SW 1271 (cell line): ENCODE measurements at regions not wholly inside any gene's neighbourhood (a gene's known extent, or its start where the extent isn't known, plus 50 kb on each side); places are given as distances from the start of the nearest gene placed in this dataset.
"Not testable (repeated sequence)": the region's sequence is repeated elsewhere in the genome, so short reads cannot be mapped to it uniquely, and the experiment has no call there.

ENCODE experiments used
- DNase-seq, 2 experiments: peaks; one replicate each; lab custom pipeline; 2025; lab: John Stamatoyannopoulos, UW

DNA sequence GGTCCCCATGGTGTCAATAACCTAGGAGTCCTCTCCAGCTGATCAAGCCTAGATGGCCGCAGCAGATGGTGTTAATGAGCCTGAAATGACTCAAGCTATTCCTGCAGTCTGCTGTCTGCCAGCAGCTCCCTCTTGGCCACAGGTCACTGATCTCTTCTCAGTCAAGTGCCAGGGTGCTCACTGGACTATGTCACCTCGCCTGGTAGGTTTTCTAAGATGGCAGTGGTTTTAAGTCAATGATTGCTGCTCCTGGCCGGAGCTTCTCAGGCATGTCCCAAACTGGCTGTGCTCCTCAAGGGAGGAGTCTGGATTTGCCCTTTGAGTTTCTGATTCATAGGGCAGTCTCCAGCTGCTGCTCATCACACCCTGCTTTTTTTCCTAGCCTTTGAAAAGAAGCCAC, 58.6 kb upstream of the SHISA6 start:
- no peak for DNase-seq

DNA sequence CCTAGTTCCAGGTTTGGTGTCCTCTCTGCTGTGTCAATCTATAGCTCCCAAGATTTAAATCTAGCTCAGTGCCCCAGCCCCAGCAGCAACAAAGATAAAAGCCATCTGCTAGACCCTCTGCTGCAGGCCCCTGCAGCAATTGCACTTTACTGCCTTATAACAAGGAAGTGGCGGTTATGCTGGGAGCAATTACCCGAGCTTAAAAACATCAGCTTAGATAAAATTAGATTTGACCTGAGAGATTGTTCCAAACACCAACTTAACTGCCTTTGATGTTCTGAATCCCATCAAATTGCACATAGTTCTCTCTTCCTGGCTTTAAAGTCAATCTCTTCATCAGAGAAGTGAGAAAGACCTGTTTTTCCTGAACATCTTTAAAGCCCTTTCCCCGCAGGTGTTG, 62.4 kb upstream of the SHISA6 start:
- DNase-seq: no peak

DNA sequence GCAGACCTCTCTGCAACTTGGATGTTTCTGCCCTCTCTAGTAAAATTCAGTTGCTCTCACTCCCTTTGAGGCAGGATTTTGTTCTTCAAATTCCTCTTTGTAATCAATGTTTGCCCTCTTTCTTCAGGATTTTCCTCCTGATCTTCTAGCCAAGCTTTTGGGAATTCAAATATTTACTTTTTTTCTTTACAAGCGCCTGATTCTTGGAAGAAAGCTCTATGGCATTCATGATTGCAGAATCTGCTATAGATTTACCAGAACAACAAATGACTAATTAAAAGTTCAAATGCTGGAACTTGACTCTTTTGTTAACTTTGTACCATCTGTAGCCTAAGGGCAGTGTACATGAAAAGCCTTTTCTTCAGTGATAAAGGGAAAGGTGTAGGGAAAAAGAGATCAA, 63.7 kb upstream of the SHISA6 start:
- no peak for DNase-seq

DNA sequence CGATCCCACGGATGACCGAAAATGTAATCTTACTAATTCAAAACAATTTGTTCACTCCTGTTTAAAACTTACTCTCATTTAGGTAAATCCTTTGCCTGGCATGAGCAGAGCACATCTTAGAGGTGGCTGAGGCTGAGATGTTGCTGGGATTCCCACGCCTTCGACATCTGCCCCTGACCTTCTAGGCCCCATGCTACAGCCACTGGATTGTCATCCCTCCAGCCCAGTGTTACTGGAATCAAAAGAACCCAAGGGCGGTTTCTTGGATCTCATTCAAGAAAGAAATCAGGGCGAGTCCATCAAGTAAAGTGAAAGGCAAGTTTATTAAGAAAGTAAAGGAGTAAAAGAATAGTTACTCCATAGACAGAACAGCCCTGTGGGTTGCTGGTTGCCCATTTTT, 64.5 kb upstream of the SHISA6 start:
- no peak for DNase-seq

DNA sequence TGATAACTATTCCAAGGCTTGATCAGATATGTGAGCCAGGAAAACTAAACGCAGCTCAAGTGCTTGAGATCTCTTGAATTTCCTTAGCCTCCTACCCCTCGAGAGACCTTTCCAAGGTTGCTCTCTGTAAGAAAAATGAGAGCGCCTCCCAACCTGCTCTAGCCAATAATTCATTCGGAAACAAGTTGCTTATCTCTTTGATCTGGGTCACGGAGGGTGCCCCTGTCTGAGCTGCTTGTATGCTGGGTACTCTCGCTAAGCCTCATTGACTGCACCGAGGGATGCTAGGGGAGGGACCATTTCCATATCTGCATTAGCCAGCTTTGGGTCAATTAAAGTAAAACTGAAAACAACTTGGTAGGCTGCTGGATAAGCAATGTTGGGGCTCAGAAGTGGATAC, 70.1 kb upstream of the SHISA6 start:
- no peak for DNase-seq

DNA sequence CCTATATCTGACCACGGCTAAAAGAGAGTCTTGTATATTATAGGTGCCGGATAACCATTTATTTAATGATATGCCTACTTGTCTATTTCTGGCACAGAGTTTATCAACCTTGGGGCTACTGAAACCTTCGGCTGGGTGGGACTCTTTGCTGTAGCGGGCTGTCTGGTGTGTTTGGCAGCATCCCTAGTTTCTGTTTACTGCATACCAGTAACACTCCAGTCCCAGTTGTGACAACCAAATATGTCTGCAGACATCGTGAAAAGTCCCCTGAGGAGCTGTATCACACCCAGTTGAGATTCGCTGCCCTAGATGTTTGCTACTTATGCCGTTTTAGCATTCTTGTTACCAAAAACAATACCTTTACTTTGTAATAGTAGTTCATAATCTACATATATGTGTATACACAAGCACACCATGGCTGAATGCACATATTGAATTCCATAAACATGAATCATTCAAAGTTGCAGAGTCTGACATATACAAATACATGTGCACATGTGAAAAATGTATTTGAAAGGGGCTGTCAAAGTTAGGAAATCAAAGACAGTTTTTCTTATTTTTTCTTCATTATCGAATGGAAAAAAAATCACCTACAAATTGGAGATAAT, 89.1 kb upstream of the SHISA6 start:
- DNase-seq: no peak

DNA sequence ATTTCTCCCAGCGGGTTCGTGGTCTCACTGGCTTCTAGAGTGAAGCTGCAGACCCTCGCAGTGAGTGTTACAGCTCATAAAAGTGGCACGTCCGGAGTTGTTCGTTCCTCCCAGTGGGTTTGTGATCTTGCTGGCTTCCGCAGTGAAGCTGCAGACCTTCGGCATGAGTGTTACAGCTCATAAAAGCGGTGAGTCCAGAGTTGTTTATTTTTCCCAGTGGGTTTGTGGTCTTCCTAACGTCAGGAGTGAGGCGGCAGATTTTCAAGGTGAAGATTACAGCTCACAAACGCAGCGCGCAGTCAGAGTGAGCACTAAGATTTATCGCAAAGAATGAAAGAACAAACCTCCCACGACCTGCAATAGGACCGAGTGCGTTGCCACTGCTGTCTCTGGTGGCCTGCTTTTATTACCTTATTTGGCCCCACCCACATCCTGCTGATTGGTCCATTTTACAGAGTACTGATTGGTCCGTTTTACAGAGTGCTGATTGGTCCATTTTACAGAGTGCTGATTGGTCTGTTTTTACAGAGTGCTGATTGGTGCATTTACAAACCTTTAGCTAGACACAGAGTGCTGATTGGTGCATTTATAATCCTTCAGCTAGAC, 90.0 kb upstream of the SHISA6 start:
- not testable (repeated sequence) for DNase-seq

DNA sequence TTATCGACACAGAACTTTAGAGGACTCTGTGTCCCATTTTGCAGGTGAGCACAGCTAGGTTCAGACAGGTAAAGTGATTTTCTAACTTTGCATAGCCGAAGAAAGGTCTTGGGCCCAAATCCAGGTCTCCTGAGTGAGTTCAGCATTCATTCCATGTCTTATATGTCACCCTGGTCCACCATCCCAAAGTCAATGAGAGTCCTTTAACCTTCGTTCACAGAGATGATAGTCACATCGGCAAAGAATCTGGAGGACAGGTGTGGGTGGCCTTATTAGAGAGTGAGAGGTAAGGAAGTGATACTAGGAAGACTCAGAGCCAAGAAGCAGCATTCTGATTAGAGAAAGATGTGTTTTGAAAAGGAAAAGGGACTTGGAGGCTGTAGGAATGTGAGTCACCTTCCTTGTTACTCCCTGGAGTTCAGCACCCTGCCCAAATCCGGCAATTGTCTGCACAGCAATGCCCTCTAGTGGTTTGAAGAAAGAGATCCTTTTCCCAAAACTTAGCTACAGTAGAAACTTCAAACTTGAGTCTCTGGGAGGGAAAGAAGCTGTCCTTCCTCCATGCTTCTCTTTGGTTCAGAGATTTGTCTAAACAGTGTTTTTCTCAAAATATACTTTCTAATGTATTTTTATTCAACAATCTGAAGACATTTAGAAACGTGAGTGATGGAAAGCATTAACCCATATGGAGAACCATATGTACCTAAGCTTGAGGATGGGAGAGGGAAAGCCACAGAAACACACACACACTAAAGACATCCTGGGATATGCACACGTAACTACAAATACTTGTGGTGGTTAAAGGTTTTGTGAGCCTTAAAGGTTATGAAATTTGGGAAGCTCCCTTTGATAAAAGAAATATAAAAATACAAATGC, 96.4 kb upstream of the SHISA6 start:
- peak in 1 of 2 experiments; percentile 21 for DNase-seq

DNA sequence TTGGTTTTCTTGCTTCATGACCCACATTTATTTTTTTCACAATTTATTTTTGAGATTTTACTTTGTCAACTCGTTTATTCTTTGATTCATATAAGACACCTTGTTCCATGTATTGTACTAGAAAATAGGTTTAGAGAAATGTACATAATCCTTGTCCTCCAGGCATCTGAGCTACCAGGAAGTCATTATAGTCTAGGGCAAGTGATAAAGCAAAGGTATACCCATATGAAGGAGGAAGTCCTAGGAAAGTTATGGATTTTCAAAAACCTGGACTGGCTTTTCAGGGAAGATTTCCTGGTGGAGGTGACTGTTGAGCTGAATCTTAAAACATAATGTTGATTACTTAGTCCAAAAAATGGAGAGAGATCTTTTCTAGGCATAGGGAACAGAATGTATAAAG, 98.8 kb upstream of the SHISA6 start:
- DNase-seq: no peak

DNA sequence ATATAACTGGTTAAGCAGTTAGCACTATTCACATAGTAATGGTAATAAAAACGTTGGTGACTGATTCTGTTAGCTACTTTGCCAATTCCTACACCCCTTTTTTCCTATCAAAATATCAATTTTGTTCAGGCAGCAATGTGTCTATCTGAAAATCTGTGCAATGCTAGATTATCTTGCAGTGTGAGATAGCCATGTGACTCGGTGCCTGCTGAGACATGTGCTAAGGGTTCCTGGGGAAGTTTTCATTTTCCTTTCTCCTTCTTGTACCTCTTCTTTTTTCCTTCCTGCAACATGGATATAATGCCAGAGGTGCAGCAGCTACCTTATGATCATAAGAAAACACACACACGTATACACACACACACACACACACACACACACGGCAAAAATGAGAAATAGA, 100.5 kb upstream of the SHISA6 start:
- no peak for DNase-seq

DNA sequence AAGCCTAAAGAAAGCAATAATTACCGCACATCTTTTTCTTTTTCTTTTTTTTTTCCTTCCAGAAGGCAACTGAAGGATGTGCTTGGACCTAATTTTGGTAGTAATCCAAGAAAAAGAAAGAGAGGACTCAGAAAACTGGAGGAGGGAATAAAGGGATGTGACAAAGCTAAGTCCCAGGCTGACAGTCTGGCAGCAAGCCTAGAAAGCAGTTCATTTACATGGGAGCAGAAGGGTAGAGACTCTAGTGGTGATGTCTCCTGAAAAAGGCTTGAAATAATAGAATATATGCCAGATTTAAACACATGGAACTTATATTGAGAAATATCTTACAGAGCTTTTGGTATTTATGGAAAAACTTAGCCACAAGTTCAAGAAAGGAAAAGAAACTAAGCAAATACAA, 101.0 kb upstream of the SHISA6 start:
- no peak for DNase-seq

DNA sequence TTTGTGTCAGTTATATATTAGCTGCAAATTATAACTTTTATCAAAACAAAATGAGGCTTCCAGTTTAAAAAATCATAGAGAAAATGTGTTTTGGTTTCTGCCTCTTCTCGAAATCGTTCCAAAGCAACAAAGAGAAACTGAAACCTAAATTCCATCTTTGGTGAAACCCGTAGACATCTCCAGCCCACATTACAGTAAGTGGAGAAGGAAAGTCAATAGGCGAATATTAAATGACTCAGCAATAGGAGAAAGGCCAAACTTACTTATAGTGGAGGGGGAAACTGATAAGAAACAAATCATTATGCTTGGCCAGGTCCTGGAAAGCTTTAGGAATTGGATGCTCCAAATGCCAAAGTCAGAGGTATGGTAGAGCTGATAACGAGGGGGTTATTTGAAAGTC, 103.0 kb upstream of the SHISA6 start:
- no peak for DNase-seq

DNA sequence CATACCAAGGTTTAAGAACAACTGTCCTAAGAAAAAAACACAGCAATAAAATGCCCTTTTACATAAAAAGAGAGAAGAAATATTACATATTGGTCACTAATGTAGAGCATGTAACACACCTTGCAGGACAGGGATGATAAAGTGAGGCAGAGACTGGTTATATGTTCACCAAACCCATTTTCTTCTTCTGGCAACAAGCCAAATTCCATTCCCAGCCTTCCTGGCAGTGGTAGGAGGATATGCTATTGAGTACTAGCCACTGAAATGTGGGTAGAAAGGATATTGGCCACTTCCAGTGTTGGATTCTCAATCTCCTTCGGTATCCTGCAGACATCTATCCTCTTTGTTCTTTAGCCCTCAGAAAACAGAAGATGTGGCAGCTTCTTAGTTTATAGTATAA, 105.2 kb upstream of the SHISA6 start:
- DNase-seq: no peak

DNA sequence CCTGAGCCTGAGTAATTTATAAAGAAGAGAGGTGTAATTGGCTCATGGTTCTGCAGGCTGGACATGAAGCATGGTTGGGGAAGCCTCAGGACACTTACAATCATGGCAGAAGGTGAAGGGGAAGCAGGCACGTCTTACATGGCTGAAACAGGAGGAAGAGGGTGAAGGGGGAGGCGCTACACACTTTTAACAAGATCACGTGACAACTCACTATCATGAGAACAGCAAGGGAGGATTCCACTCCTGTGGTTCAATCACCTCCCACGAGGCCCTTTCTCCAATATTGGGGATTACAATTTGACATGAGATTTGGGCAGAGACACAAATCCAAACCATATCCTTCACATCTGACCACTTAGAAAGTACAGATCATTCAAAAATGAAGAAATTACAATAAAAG, 110.6 kb upstream of the SHISA6 start:
- DNase-seq: no peak

DNA sequence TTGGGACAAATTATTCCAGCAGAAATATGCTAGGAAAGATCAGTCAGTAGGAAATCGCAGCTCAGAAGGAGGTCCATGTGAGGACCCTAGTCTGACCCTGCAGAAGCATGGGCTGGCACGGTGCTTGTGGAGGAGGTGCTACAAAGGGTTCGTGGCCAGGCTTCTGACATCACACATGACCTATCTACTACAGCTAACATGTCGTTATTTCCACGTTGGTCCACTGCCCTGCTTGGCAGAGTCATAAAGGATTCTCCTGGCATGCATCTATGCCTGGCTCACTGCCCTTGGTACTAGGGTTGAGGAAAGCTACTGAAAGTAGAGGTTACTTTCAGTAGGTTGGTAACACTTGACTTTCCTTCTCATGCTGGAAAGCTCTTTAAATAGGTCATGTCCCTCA, 118.1 kb upstream of the SHISA6 start:
- no peak for DNase-seq

DNA sequence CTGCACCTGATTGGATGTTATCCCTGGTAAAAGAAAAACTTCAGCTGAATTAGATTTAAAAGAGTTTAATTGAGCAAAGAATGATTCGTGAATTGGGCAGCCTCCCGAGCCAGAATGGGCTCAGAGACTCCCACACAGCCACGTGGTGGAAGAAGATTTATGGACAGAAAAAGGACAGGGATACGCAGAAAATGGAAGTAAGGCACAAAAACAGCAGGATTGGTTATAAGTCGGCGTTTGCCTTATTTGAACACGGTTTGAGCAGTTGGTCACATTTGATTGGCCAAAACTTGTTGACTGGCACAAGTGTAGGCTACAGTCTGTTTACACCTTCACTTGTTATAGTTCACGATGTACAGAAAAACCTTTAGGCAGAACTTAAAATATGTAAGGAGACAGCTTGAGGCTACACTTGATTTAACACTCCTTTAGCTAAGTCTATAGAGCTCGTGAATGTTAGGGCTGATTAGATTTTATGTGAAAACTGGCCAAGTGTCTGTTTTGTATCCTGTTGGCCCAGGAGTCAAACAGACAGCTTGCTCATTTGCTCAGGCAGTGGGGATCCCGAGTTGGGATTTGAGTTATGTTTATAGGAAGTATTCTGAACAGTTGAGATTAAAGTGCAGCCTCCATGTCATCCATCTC, 119.5 kb upstream of the SHISA6 start:
- no peak for DNase-seq

DNA sequence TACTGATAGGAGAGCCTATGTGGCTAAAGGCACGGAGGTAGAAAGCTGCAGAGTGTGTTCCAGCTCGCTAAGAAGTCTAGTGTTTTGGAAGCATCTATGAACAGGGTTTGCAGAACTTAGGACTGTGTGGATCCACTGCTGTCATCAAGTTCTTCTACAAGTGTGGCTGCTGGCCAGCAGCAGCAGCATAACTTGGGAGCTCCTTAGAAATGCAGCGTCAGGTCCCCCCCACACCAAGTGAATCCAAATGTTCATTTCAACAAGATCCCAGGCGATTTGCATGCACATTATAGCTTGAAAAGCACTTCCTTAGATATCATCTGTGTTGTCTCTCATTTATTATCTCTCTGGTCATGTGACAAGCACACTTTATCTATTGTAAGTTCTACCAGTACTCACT, 131.9 kb upstream of the SHISA6 start:
- DNase-seq: no peak

DNA sequence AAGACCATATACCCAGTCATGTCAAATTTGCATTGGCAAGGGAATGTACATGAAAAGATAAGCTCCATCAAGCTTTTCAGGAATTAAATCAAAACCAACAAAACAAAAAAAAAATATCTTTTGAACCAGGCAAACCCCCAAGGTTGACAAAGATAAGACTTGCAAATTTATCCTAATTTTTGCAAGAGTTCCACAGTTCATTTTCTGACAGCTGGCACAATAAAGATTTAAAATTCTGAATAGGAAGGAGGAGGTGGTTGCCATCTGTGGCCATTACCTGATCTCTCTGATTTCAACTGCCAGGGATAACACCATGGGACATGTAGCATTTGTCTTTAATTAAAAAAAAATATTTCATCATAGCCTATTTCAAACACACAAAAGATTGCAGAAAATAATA, 135.9 kb upstream of the SHISA6 start:
- DNase-seq: no peak

DNA sequence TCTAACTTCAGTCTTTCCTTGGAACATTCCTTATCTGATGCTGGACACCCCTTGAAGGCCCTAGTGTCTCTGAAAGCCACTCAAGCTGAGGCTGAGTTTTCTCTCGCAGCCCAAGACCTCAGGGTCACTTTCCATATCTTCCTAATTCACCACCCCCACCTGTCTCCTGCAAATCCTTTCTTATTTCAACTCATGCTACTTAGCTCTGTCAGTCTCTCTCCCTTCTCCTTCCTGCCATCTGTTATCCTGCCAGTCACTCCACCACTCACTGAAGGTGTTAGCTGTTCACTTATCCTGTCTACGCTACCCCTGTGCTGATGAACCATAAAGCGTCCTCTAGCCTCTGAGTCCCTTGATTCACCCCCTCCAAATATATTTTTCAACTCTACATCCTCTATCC, 143.9 kb upstream of the SHISA6 start:
- DNase-seq: no peak

DNA sequence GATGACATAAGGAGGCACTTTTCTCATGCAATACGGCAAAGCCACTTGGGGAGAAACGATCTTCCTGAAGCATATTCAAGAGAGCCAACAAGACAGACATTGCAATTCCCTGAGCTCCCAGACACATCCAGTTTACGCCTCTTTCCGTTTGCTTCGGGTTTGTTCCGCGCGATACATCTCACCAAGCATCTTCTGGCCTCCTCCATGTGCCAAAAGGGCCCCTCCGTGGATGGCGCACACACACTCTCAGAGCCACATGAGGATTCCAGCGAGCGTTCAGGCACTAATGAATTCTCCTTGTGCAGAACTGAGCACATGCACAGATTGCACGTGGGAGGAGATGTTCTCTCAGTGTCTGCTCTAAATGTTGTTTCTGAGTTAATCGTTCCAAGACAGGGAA, 146.7 kb upstream of the SHISA6 start:
- no peak for DNase-seq

DNA sequence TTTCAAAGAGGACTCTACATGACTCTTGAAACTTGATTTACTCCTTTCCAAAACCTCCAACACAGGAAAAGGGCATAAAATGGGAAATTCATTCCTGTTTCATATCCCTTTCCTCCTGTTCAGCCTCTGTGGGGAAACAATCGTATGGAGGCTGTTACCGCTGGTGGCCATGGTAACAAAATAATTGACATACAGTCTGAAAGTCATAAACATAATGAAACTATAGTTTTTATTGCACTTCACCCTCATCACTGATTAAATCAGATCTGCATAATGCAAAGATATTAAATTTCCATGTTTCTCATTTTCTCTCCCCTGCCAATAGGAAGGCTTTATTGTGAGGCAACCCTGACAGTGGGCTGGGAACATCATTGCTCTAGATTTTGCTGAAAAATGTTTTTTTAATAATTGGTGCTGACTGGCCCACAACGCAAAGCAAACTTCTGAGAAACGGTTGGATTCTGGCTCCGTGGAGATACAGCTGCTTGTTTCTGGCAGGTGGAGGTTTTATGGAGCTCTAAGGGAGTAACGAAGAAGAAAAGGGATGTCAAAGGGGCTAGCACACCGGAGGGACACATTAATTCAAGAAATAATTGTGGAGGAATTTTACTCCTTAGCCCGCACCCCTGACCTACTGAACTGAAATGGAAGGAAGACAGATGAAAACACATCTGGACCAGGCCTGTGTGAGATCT, 154.2 kb upstream of the SHISA6 start:
- no peak for DNase-seq

DNA sequence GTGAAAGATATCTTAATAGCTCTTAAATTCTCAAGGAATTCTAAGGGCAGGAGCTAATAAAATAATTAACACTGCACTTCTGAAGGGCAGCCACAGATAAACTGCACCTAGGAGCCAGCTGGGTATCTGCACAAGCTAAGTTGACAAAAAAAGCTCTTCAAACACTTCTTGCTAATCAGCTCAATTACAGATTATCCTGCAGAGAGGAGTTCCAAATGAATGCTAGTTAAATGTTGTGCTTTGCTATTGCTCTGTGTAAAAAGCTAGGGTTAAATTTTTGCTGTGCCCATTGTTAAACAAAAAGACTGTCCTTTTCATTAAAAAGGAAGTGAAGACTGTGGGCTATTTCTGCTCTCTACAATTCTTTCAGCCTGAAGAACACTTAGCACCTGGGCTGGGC, 158.5 kb upstream of the SHISA6 start:
- DNase-seq: no peak
